ENCODE measurements at regions not wholly inside any gene's neighbourhood (a gene's known extent, or its start where the extent isn't known, plus 50 kb on each side); places are given as distances from the start of the nearest gene placed in this dataset.

GRCh38 chr1:19554090-19554489 is 68.8 kb upstream of the CAPZB start:
- H3K4me2 ChIP-seq: no peak overlapping the region
- no peaks in the 10 kb centered on the region for H3K36me3 ChIP-seq (replicated peaks in 1 of 2; ENCODE audit: control insufficient read depth in 1 of 2, insufficient read depth in 2 of 2, low read length in 1 of 2)
- DNase-seq: no peak
- TF ChIP-seq TEAD4 (IDR thresholded peaks at IDR 0.05; ENCODE audit: borderline replicate concordance, insufficient read depth) (no peak), REST (IDR thresholded peaks at IDR 0.05; ENCODE audit: low read depth, low read length) (no peak), GABPA (IDR thresholded peaks at IDR 0.05; ENCODE audit: low read depth) (no peak), POLR2AphosphoS5 (IDR thresholded peaks at IDR 0.05; ENCODE audit: low read depth, low read length) (no peak), USF1 (IDR thresholded peaks at IDR 0.05; ENCODE audit: borderline replicate concordance, low read depth) (no peak), IRF3 (IDR thresholded peaks at IDR 0.05; ENCODE audit: low read depth, low read length) (no peak), PBX3 (IDR thresholded peaks at IDR 0.05) (no peak), ELF1 (IDR thresholded peaks at IDR 0.05) (no peak), USF2 (IDR thresholded peaks at IDR 0.05; ENCODE audit: borderline replicate concordance, low read depth, low read length) (no peak), SMC3 (IDR thresholded peaks at IDR 0.05; ENCODE audit: low read depth, low read length) (no peak), FOXJ3 (CRISPR knock-in tag; IDR thresholded peaks at IDR 0.05) (no peak), YY1 (IDR thresholded peaks at IDR 0.05; ENCODE audit: low read depth) (no peak)
- H3K4me3 ChIP-seq (ENCODE audit: low read depth in 2 of 2, low read length in 1 of 2): no peak overlapping the region
- no peaks in the 10 kb centered on the region for H3K27me3 ChIP-seq (ENCODE audit: insufficient read depth)
- ChIA-PET CTCF (no interaction called here), POLR2A (no interaction called here)
- no peaks in the 10 kb centered on the region for H3K79me2 ChIP-seq (ENCODE audit: insufficient read depth)
- no peaks in the 10 kb centered on the region for H3K4me1 ChIP-seq (ENCODE audit: control insufficient read depth in 1 of 2, insufficient read depth in 2 of 2, low read depth in 1 of 2, low read length in 1 of 2)
- H3K9me2 ChIP-seq: no peaks in the 10 kb centered on the region
- no peaks in the 10 kb centered on the region for H3K9me3 ChIP-seq
- H3K9ac ChIP-seq: no peak overlapping the region
- no peak overlapping the region for H2AFZ ChIP-seq (ENCODE audit: low read depth)
- no peaks in the 10 kb centered on the region for H4K20me1 ChIP-seq (ENCODE audit: insufficient read depth)
- no peak overlapping the region for H3K27ac ChIP-seq (ENCODE audit: low read depth in 2 of 2, low read length in 1 of 2)
- H3F3A ChIP-seq (replicated peaks; ENCODE audit: insufficient read depth): no peaks in the 10 kb centered on the region
